ENCODE measurements at regions not wholly inside any gene's neighbourhood (a gene's known extent, or its start where the extent isn't known, plus 50 kb on each side); places are given as distances from the start of the nearest gene placed in this dataset.

- no peak for DNase-seq (ENCODE audit: low spot score)
- POLR2A ChIA-PET (ENCODE audit: low non-redundant PET) = no interaction called here
- BruUV-seq (replicated peaks) = no TSS peak
Observed at GRCh38 chr3:70753572-70753971, 441.1 kb upstream of the MDFIC2 start.

GRCh38 chr3:70752051-70752450 is 439.6 kb upstream of the MDFIC2 start:
- no peak for DNase-seq (ENCODE audit: low spot score)
- Histone ChIP-seq H3K4me1 (ENCODE audit: insufficient read depth, low read length, poor library complexity, severe bottlenecking) (no peaks in the 10 kb centered on the region), H3K27ac (ENCODE audit: low read depth, low read length, poor library complexity, severe bottlenecking) (no peak overlapping the region), H3K36me3 (ENCODE audit: insufficient read depth, low read length, poor library complexity, severe bottlenecking) (no peaks in the 10 kb centered on the region), H3K9me3 (ENCODE audit: low read depth, low read length, poor library complexity, severe bottlenecking) (no peaks in the 10 kb centered on the region), H3K27me3 (replicated peaks; ENCODE audit: insufficient read depth, low read depth, low read length, poor library complexity) (no peaks in the 10 kb centered on the region), H3K4me3 (ENCODE audit: low read depth, low read length, poor library complexity, severe bottlenecking) (no peak overlapping the region)
- no peak for TF ChIP-seq EZH2 (IDR thresholded peaks at IDR 0.05; ENCODE audit: borderline replicate concordance, low read depth, low read length, poor library complexity, severe bottlenecking)
- no peak for TF ChIP-seq CTCF (conservative IDR thresholded peaks at IDR 0.05; ENCODE audit: low read depth, low read length)
- no TSS peak for BruUV-seq (replicated peaks)
- intact Hi-C loops (cut with micrococcal nuclease; ENCODE audit: unreplicated experiment) = no loop called here
- ChIA-PET CTCF (no interaction called here), POLR2A (ENCODE audit: low non-redundant PET) (no interaction called here)

More at GRCh38 chr3:70753572-70753971, 441.1 kb upstream of the MDFIC2 start:
- Histone ChIP-seq H3K9me3 (ENCODE audit: low read depth, low read length, poor library complexity, severe bottlenecking) (no peaks in the 10 kb centered on the region), H3K27ac (ENCODE audit: low read depth, low read length, poor library complexity, severe bottlenecking) (no peak overlapping the region), H3K4me1 (ENCODE audit: insufficient read depth, low read length, poor library complexity, severe bottlenecking) (no peaks in the 10 kb centered on the region), H3K36me3 (ENCODE audit: insufficient read depth, low read length, poor library complexity, severe bottlenecking) (no peaks in the 10 kb centered on the region), H3K27me3 (replicated peaks; ENCODE audit: insufficient read depth, low read depth, low read length, poor library complexity) (no peaks in the 10 kb centered on the region), H3K4me3 (ENCODE audit: low read depth, low read length, poor library complexity, severe bottlenecking) (no peak overlapping the region)
- TF ChIP-seq CTCF (conservative IDR thresholded peaks at IDR 0.05; ENCODE audit: low read depth, low read length) (no peak), EZH2 (IDR thresholded peaks at IDR 0.05; ENCODE audit: borderline replicate concordance, low read depth, low read length, poor library complexity, severe bottlenecking) (no peak)
- CTCF ChIA-PET = no interaction called here
- intact Hi-C loops (cut with micrococcal nuclease; ENCODE audit: unreplicated experiment) = no loop called here

GRCh38 chr3:70749122-70749521 is 436.7 kb upstream of the MDFIC2 start:
- no TSS peak for BruUV-seq (replicated peaks)
- Histone ChIP-seq H3K4me1 (ENCODE audit: insufficient read depth, low read length, poor library complexity, severe bottlenecking) (no peaks in the 10 kb centered on the region), H3K27me3 (replicated peaks; ENCODE audit: insufficient read depth, low read depth, low read length, poor library complexity) (no peaks in the 10 kb centered on the region), H3K4me3 (ENCODE audit: low read depth, low read length, poor library complexity, severe bottlenecking) (no peak overlapping the region), H3K27ac (ENCODE audit: low read depth, low read length, poor library complexity, severe bottlenecking) (no peak overlapping the region), H3K36me3 (ENCODE audit: insufficient read depth, low read length, poor library complexity, severe bottlenecking) (no peaks in the 10 kb centered on the region), H3K9me3 (ENCODE audit: low read depth, low read length, poor library complexity, severe bottlenecking) (no peaks in the 10 kb centered on the region)
- CTCF ChIA-PET = no interaction called here
- POLR2A ChIA-PET (ENCODE audit: low non-redundant PET) = no interaction called here
- intact Hi-C loops (cut with micrococcal nuclease; ENCODE audit: unreplicated experiment) = no loop called here
- no peak for TF ChIP-seq CTCF (conservative IDR thresholded peaks at IDR 0.05; ENCODE audit: low read depth, low read length)
- DNase-seq (ENCODE audit: low spot score) = no peak
